HEK293 (cell line): ENCODE measurements at regions not wholly inside any gene's neighbourhood (a gene's known extent, or its start where the extent isn't known, plus 50 kb on each side); places are given as distances from the start of the nearest gene placed in this dataset.

ENCODE experiments used
- CTCF ChIA-PET: fragments of 350-600 bp; formaldehyde crosslinking; extraction: SDS; loops from one replicate; lab custom pipeline; 2021; ENCODE audit warnings: antibody characterized with exemption; lab: Yijun Ruan, JAX
- POLR2A ChIA-PET: fragments of 300-600 bp; formaldehyde crosslinking; extraction: SDS; loops from one replicate; lab custom pipeline; 2020; ENCODE audit warnings: antibody characterized with exemption, inconsistent platforms; lab: Yijun Ruan, JAX
- H3K27ac ChIP-seq: fragments of 200-500 bp; sonication (Bioruptor generic); 2 replicates; pipeline ENCODE4 v1.5.1; 2014; ENCODE audit warnings: low read depth, low read length, control low read depth, inconsistent platforms; ENCODE audit errors: extremely low read depth
- H3K36me3 ChIP-seq, 2 experiments: fragments of 200-500 bp in 1 of 2; sonication (Bioruptor generic) in 1 of 2; 1 replicate in 1 of 2; 2 replicates in 1 of 2; pipeline ENCODE4 v1.5.1; 2014 to 2017; ENCODE audit warnings: inconsistent platforms in 2 of 2, low read length in 2 of 2; ENCODE audit not compliant: control insufficient read depth in 2 of 2, insufficient read depth in 1 of 2
- H3K4me1 ChIP-seq: fragments of 200-500 bp; sonication (Bioruptor generic); 2 replicates; pipeline ENCODE4 v1.5.1; 2014; ENCODE audit warnings: mild to moderate bottlenecking, low read length, inconsistent platforms; ENCODE audit not compliant: control insufficient read depth, insufficient read depth
- H3K4me3 ChIP-seq: 2 replicates; pipeline ENCODE4 v1.5.1; 2011; ENCODE audit warnings: low read depth, mild to moderate bottlenecking, control low read depth, low read length, moderate library complexity
- H3K9me3 ChIP-seq: fragments of 200-500 bp; sonication (Bioruptor generic); 2 replicates; pipeline ENCODE4 v1.5.1; 2014; ENCODE audit warnings: low read depth, low read length, inconsistent platforms; ENCODE audit not compliant: control insufficient read depth, insufficient read depth
- PBX3 ChIP-seq: sonication (generic); formaldehyde crosslinking; IDR thresholded peaks from 2 replicates; pipeline ENCODE4 v1.8.1; 2022; ENCODE audit warnings: mild to moderate bottlenecking, moderate library complexity, missing genetic modification reagents
- PRDM10 ChIP-seq: fragments of 450-650 bp; formaldehyde crosslinking; IDR thresholded peaks from 2 replicates; pipeline ENCODE4 v1.5.1; 2016; ENCODE audit warnings: missing biosample characterization, missing genetic modification characterization
- SCRT1 ChIP-seq: fragments of 450-650 bp; formaldehyde crosslinking; IDR thresholded peaks from 2 replicates; pipeline ENCODE4 v1.5.1; 2016; ENCODE audit warnings: missing biosample characterization, missing genetic modification characterization, borderline replicate concordance
- SETDB1 ChIP-seq: IDR thresholded peaks from one replicate; pipeline ENCODE4 v1.6.1; 2017; ENCODE audit warnings: mild to moderate bottlenecking, low read length, moderate library complexity, mixed read lengths; ENCODE audit not compliant: insufficient read length
- ZBTB1 ChIP-seq: fragments of 450-650 bp; formaldehyde crosslinking; IDR thresholded peaks from 2 replicates; pipeline ENCODE4 v1.5.1; 2016; ENCODE audit warnings: missing biosample characterization, missing genetic modification characterization
- ZBTB48 ChIP-seq: fragments of 450-650 bp; formaldehyde crosslinking; IDR thresholded peaks from 2 replicates; pipeline ENCODE4 v1.5.1; 2016; ENCODE audit warnings: missing biosample characterization, missing genetic modification characterization
- ZBTB6 ChIP-seq: fragments of 450-650 bp; formaldehyde crosslinking; IDR thresholded peaks from 2 replicates; pipeline ENCODE4 v1.5.1; 2017; ENCODE audit warnings: missing biosample characterization, missing genetic modification characterization
- ZFP3 ChIP-seq: fragments of 450-650 bp; formaldehyde crosslinking; IDR thresholded peaks from 2 replicates; pipeline ENCODE4 v1.5.1; 2016; ENCODE audit warnings: low read depth, missing biosample characterization, missing genetic modification characterization
- ZNF501 ChIP-seq: fragments of 450-650 bp; formaldehyde crosslinking; IDR thresholded peaks from 2 replicates; pipeline ENCODE4 v1.5.1; 2016; ENCODE audit warnings: missing biosample characterization, missing genetic modification characterization
- ZNF544 ChIP-seq: fragments of 450-650 bp; formaldehyde crosslinking; IDR thresholded peaks from 2 replicates; pipeline ENCODE4 v1.5.0; 2017; ENCODE audit warnings: missing biosample characterization, missing genetic modification characterization
- ZNF747 ChIP-seq: fragments of 450-650 bp; formaldehyde crosslinking; IDR thresholded peaks from 2 replicates; pipeline ENCODE4 v1.5.1; 2016; ENCODE audit warnings: missing biosample characterization, missing genetic modification characterization
- TF ChIP-seq, protein P1 (sequence below): fragments of 450-650 bp; formaldehyde crosslinking; IDR thresholded peaks from 2 replicates; pipeline ENCODE4 v1.5.1; 2017; ENCODE audit warnings: missing biosample characterization, missing genetic modification characterization
- TF ChIP-seq, protein P2 (sequence below): fragments of 450-650 bp; formaldehyde crosslinking; IDR thresholded peaks from 2 replicates; pipeline ENCODE4 v1.5.1; 2016; ENCODE audit warnings: missing biosample characterization, missing genetic modification characterization, borderline replicate concordance
- TF ChIP-seq, protein P3 (sequence below): fragments of 450-650 bp; formaldehyde crosslinking; IDR thresholded peaks from 2 replicates; pipeline ENCODE4 v1.5.1; 2016; ENCODE audit warnings: missing biosample characterization, missing genetic modification characterization
- TF ChIP-seq, protein P4 (sequence below): fragments of 450-650 bp; IDR thresholded peaks from 2 replicates; pipeline ENCODE4 v1.5.1; 2018; ENCODE audit warnings: missing biosample characterization, missing genetic modification characterization
- TF ChIP-seq, protein P5 (sequence below): fragments of 450-650 bp; formaldehyde crosslinking; IDR thresholded peaks from 2 replicates; pipeline ENCODE4 v1.5.1; 2017; ENCODE audit warnings: missing biosample characterization, missing genetic modification characterization

- CTCF ChIA-PET, result interaction anchor here (0.6 to 1.5 kb wide), 2 partner anchors 1516 to 1517 kb away, joined by 3 to 4 read pairs; no protein-coding TSS in a partner anchor
- H3K9me3 ChIP-seq, result no peaks in the 10 kb centered on the region
- TF ChIP-seq ZBTB48, result no peak
- TF ChIP-seq, protein P1, sequence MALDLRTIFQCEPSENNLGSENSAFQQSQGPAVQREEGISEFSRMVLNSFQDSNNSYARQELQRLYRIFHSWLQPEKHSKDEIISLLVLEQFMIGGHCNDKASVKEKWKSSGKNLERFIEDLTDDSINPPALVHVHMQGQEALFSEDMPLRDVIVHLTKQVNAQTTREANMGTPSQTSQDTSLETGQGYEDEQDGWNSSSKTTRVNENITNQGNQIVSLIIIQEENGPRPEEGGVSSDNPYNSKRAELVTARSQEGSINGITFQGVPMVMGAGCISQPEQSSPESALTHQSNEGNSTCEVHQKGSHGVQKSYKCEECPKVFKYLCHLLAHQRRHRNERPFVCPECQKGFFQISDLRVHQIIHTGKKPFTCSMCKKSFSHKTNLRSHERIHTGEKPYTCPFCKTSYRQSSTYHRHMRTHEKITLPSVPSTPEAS, result peak; percentile 37
Measured at GRCh38 chr2:156890529-156891148, 366.9 kb upstream of the GALNT5 start.

GRCh38 chr2:156891609-156892008 lies 365.9 kb upstream of the GALNT5 start:
- CTCF ChIA-PET, result no interaction called here
- Histone ChIP-seq H3K36me3 (no peaks in the 10 kb centered on the region), H3K4me1 (peaks cover 2% of the 10 kb centered on the region; the same call in 1 of the 2 replicates), H3K27ac (no peak overlapping the region), H3K4me3 (no peak overlapping the region), H3K9me3 (no peaks in the 10 kb centered on the region)
- TF ChIP-seq ZNF544, result no peak
- no peak for TF ChIP-seq ZNF501 (tag by site-specific recombination)
- TF ChIP-seq ZBTB1 (tag by site-specific recombination), result no peak
- TF ChIP-seq, protein P2, sequence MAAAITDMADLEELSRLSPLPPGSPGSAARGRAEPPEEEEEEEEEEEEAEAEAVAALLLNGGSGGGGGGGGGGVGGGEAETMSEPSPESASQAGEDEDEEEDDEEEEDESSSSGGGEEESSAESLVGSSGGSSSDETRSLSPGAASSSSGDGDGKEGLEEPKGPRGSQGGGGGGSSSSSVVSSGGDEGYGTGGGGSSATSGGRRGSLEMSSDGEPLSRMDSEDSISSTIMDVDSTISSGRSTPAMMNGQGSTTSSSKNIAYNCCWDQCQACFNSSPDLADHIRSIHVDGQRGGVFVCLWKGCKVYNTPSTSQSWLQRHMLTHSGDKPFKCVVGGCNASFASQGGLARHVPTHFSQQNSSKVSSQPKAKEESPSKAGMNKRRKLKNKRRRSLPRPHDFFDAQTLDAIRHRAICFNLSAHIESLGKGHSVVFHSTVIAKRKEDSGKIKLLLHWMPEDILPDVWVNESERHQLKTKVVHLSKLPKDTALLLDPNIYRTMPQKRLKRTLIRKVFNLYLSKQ (tag by site-specific recombination), result no peak
- TF ChIP-seq, protein P3, sequence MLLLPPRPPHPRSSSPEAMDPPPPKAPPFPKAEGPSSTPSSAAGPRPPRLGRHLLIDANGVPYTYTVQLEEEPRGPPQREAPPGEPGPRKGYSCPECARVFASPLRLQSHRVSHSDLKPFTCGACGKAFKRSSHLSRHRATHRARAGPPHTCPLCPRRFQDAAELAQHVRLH, result no peak
- TF ChIP-seq SETDB1, result no peak
- TF ChIP-seq ZNF747 (tag by site-specific recombination), result no peak
- TF ChIP-seq PRDM10 (tag by site-specific recombination), result no peak
- no peak for TF ChIP-seq ZBTB6
- TF ChIP-seq, protein P4, sequence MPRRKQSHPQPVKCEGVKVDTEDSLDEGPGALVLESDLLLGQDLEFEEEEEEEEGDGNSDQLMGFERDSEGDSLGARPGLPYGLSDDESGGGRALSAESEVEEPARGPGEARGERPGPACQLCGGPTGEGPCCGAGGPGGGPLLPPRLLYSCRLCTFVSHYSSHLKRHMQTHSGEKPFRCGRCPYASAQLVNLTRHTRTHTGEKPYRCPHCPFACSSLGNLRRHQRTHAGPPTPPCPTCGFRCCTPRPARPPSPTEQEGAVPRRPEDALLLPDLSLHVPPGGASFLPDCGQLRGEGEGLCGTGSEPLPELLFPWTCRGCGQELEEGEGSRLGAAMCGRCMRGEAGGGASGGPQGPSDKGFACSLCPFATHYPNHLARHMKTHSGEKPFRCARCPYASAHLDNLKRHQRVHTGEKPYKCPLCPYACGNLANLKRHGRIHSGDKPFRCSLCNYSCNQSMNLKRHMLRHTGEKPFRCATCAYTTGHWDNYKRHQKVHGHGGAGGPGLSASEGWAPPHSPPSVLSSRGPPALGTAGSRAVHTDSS (tag by site-specific recombination), result no peak
- TF ChIP-seq, protein P5, sequence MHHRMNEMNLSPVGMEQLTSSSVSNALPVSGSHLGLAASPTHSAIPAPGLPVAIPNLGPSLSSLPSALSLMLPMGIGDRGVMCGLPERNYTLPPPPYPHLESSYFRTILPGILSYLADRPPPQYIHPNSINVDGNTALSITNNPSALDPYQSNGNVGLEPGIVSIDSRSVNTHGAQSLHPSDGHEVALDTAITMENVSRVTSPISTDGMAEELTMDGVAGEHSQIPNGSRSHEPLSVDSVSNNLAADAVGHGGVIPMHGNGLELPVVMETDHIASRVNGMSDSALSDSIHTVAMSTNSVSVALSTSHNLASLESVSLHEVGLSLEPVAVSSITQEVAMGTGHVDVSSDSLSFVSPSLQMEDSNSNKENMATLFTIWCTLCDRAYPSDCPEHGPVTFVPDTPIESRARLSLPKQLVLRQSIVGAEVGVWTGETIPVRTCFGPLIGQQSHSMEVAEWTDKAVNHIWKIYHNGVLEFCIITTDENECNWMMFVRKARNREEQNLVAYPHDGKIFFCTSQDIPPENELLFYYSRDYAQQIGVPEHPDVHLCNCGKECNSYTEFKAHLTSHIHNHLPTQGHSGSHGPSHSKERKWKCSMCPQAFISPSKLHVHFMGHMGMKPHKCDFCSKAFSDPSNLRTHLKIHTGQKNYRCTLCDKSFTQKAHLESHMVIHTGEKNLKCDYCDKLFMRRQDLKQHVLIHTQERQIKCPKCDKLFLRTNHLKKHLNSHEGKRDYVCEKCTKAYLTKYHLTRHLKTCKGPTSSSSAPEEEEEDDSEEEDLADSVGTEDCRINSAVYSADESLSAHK (tag by site-specific recombination), result no peak
- TF ChIP-seq ZFP3, result no peak
- no peak for TF ChIP-seq PBX3
- TF ChIP-seq SCRT1 (tag by site-specific recombination), result no peak
- POLR2A ChIA-PET, result no interaction called here

More at GRCh38 chr2:156890529-156891148, 366.9 kb upstream of the GALNT5 start:
- POLR2A ChIA-PET, result no interaction called here
- Histone ChIP-seq H3K4me1 (peaks cover 2% of the 10 kb centered on the region; the same call in 1 of the 2 replicates), H3K4me3 (no peak overlapping the region), H3K36me3 (no peaks in the 10 kb centered on the region), H3K27ac (no peak overlapping the region)
